SK-N-MC (cell line): ENCODE measurements at regions not wholly inside any gene's neighbourhood (a gene's known extent, or its start where the extent isn't known, plus 50 kb on each side); places are given as distances from the start of the nearest gene placed in this dataset.

Experiments
- EZH2 ChIP-seq: fragments of 200-600 bp; sonication (generic); IDR thresholded peaks from one replicate; pipeline ENCODE4 v1.6.1; 2017; ENCODE audit warnings: antibody characterized with exemption
- POLR2AphosphoS5 ChIP-seq: IDR thresholded peaks from 2 replicates; pipeline ENCODE4 v1.6.1; 2012; ENCODE audit warnings: mild to moderate bottlenecking, low read depth, low read length, borderline replicate concordance

DNA sequence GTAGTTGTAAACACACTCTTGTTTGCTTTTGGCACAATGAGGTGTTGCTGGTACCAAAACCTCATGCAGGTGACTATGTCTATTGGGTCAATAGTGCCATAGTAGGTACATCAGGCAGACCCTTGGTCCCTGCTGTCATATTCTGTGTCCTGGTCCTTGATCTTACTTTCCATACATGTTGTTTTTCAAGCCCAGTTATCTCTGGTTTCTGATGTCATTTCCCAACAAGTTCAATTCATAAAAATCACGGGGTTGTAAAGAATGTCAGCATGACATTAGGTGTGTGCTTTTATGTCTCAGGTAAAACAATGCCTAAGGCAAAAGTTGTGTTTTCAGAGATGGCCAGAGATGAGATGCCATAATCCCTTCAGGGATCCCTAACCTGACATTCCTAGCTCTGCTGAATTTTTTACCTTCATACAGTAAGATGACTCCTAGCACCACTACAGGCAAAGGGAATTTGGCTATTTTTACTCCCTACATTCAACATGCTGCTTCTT is 390.3 kb upstream of the PKN2 start:
- TF ChIP-seq POLR2AphosphoS5, result no peak
- no peak for TF ChIP-seq EZH2
